GM21825 (cell line): ENCODE measurements at regions not wholly inside any gene's neighbourhood (a gene's known extent, or its start where the extent isn't known, plus 50 kb on each side); places are given as distances from the start of the nearest gene placed in this dataset.

Source experiments
- ATAC-seq: cut with Tn5 transposase; IDR thresholded peaks from one replicate; pipeline ENCODE4 v1.9.1; 2021; ENCODE audit warnings: mild to moderate bottlenecking, moderate library complexity; ENCODE audit not compliant: unreplicated experiment

- no peak for ATAC-seq
Measured at GRCh38 chr3:152185891-152186630, 82.7 kb upstream of the MBNL1 start.

- no peak for ATAC-seq
Measured at GRCh38 chr3:152190636-152191183, 78.0 kb upstream of the MBNL1 start.

GRCh38 chr3:152192050-152192449, 76.7 kb upstream of the MBNL1 start:
- no peak for ATAC-seq

GRCh38 chr3:152192936-152193672, 75.6 kb upstream of the MBNL1 start:
- no peak for ATAC-seq

- peak; percentile 48 for ATAC-seq
Measured at GRCh38 chr3:152193673-152194267, 75.0 kb upstream of the MBNL1 start.

- no peak for ATAC-seq
Measured at GRCh38 chr3:152195206-152195605, 73.5 kb upstream of the MBNL1 start.

- peak; percentile 38 for ATAC-seq
Measured at GRCh38 chr3:152196782-152197181, 71.9 kb upstream of the MBNL1 start.

- no peak for ATAC-seq
Measured at GRCh38 chr3:152197451-152197850, 71.3 kb upstream of the MBNL1 start.

- ATAC-seq: peak; percentile 34
Measured at GRCh38 chr3:152197937-152198336, 70.8 kb upstream of the MBNL1 start.

- no peak for ATAC-seq
Measured at GRCh38 chr3:152198665-152199064, 70.1 kb upstream of the MBNL1 start.

GRCh38 chr3:152199102-152199840, 69.5 kb upstream of the MBNL1 start:
- peak; percentile 30 for ATAC-seq

- no peak for ATAC-seq
Measured at GRCh38 chr3:152200476-152201420, 68.0 kb upstream of the MBNL1 start.

- ATAC-seq: peak; percentile 34
Measured at GRCh38 chr3:152202976-152203626, 65.6 kb upstream of the MBNL1 start.

GRCh38 chr3:152203652-152204051, 65.1 kb upstream of the MBNL1 start:
- no peak for ATAC-seq

GRCh38 chr3:152204218-152204617, 64.5 kb upstream of the MBNL1 start:
- ATAC-seq: no peak

GRCh38 chr3:152205097-152205593, 63.6 kb upstream of the MBNL1 start:
- ATAC-seq: peak; percentile 42

- no peak for ATAC-seq
Measured at GRCh38 chr3:152206243-152206760, 62.4 kb upstream of the MBNL1 start.

- ATAC-seq: no peak
Measured at GRCh38 chr3:152208439-152208838, 60.3 kb upstream of the MBNL1 start.

- ATAC-seq: no peak
Measured at GRCh38 chr3:152209060-152209459, 59.7 kb upstream of the MBNL1 start.
